ENCODE measurements at regions not wholly inside any gene's neighbourhood (a gene's known extent, or its start where the extent isn't known, plus 50 kb on each side); places are given as distances from the start of the nearest gene placed in this dataset.

DNA sequence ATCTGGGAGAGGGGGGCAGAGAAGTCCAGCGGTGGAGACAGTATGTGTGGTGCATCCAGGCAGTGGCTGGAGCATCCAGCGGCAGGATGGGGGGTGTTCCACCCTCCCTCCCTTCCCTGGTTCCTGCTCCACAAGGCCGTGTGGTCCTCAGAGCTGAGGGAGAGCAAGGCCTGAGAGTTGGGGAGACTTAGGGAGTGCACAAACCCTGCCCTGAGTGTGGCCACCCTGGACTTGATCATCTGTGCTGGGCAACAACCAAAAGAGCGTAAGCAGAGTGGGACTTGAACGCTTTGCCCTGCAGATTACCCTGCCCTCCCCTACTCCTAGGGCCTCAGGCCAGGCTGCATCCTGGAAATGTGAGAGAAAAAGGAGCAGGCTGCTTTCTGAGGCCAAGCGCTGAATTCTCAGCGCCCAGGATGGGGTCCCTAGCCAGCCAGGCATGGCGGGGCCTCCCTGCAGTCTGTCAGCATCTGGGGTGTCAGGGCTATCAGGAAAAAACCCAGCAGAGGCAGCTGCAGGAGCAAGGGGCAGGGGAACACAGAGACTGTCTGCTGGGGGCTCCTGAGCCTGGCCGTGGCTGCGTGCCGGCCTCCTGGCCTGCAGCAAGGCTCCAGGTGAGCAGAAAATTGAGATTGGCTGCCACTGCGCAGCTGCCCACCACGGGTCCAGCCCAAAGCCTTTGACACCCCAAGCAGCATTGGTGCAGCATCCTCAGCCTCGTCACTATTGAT, 266.2 kb downstream of the NPHP4 start:
- TF ChIP-seq, protein P1, sequence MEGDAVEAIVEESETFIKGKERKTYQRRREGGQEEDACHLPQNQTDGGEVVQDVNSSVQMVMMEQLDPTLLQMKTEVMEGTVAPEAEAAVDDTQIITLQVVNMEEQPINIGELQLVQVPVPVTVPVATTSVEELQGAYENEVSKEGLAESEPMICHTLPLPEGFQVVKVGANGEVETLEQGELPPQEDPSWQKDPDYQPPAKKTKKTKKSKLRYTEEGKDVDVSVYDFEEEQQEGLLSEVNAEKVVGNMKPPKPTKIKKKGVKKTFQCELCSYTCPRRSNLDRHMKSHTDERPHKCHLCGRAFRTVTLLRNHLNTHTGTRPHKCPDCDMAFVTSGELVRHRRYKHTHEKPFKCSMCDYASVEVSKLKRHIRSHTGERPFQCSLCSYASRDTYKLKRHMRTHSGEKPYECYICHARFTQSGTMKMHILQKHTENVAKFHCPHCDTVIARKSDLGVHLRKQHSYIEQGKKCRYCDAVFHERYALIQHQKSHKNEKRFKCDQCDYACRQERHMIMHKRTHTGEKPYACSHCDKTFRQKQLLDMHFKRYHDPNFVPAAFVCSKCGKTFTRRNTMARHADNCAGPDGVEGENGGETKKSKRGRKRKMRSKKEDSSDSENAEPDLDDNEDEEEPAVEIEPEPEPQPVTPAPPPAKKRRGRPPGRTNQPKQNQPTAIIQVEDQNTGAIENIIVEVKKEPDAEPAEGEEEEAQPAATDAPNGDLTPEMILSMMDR (IDR thresholded peaks at IDR 0.05; ENCODE audit: borderline replicate concordance, extremely low read depth, low read length, poor library complexity, severe bottlenecking) = no peak
- no peak for TF ChIP-seq EZH2 (IDR thresholded peaks at IDR 0.05; ENCODE audit: borderline replicate concordance, low read depth, low read length, severe bottlenecking)
